ENCODE measurements at regions not wholly inside any gene's neighbourhood (a gene's known extent, or its start where the extent isn't known, plus 50 kb on each side); places are given as distances from the start of the nearest gene placed in this dataset.

DNA sequence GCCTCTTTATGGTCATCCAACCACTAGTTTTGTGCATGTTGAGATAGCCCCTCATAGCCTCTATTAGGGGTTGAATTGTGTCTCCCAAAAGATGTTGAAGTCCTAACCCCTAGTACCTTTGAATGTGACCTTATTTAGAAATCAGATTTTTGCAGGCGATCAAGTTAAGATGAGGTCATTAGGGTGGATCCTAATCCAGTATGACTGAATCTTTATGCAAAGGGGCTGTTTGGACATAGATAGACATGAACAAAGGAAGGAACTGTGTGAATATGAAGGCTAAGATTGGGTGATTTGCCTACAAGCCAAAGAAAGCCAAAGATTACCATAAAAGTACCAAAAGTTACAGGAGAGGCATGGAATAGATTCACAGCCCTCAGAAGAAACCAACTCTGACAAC, 209.6 kb downstream of the NUAK1 start:
- ATAC-seq (no peak), DNase-seq (ENCODE audit: low spot score) (no peak), FAIRE-seq (no peak)
- H3K27me3 ChIP-seq (ENCODE audit: control insufficient read depth in 1 of 2, insufficient read depth in 2 of 2, low read length in 2 of 2): no peaks in the 10 kb centered on the region
- no peak overlapping the region for H2AFZ ChIP-seq (ENCODE audit: low read length)
- ChIA-PET POLR2A (no interaction called here), CTCF (ENCODE audit: low intra/inter-chr PET ratio, low total read pairs) (no interaction called here)
- no peaks in the 10 kb centered on the region for H3K4me1 ChIP-seq (ENCODE audit: insufficient read depth, low read length)
- TF ChIP-seq, protein P1, sequence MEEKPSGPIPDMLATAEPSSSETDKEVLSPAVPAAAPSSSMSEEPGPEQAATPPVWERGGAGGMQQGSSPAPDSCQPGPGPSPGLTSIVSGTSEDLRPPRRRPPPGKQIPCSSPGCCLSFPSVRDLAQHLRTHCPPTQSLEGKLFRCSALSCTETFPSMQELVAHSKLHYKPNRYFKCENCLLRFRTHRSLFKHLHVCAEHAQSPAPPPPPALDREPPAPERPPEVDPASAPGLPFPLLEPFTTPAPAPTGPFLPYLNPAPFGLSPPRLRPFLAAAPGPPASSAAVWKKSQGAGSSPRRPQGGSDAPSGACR (CRISPR knock-in tag; IDR thresholded peaks at IDR 0.05): no peak
- no peak for TF ChIP-seq GLI4 (CRISPR knock-in tag; IDR thresholded peaks at IDR 0.05; ENCODE audit: borderline replicate concordance)
- TF ChIP-seq, protein P2, sequence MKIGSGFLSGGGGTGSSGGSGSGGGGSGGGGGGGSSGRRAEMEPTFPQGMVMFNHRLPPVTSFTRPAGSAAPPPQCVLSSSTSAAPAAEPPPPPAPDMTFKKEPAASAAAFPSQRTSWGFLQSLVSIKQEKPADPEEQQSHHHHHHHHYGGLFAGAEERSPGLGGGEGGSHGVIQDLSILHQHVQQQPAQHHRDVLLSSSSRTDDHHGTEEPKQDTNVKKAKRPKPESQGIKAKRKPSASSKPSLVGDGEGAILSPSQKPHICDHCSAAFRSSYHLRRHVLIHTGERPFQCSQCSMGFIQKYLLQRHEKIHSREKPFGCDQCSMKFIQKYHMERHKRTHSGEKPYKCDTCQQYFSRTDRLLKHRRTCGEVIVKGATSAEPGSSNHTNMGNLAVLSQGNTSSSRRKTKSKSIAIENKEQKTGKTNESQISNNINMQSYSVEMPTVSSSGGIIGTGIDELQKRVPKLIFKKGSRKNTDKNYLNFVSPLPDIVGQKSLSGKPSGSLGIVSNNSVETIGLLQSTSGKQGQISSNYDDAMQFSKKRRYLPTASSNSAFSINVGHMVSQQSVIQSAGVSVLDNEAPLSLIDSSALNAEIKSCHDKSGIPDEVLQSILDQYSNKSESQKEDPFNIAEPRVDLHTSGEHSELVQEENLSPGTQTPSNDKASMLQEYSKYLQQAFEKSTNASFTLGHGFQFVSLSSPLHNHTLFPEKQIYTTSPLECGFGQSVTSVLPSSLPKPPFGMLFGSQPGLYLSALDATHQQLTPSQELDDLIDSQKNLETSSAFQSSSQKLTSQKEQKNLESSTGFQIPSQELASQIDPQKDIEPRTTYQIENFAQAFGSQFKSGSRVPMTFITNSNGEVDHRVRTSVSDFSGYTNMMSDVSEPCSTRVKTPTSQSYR (CRISPR knock-in tag; IDR thresholded peaks at IDR 0.05; ENCODE audit: borderline replicate concordance): no peak
- TF ChIP-seq ZNF10 (CRISPR knock-in tag; IDR thresholded peaks at IDR 0.05; ENCODE audit: borderline replicate concordance, low read depth): no peak
- TF ChIP-seq ZNF230 (CRISPR knock-in tag; IDR thresholded peaks at IDR 0.05): no peak
- in situ Hi-C loops (cut with HindIII; ENCODE audit: extremely low pct_ligation_motif_present, low pct_unique_long_range_greater_than_20kb) (no loop called here), intact Hi-C loops (cut with micrococcal nuclease; ENCODE audit: unreplicated experiment) (no loop called here)
- no peak overlapping the region for H3K4me3 ChIP-seq (replicated peaks in 1 of 3; ENCODE audit: insufficient read depth in 1 of 3, low read depth in 2 of 3, low read length in 3 of 3)
- no peaks in the 10 kb centered on the region for H3K36me3 ChIP-seq (replicated peaks in 1 of 2; ENCODE audit: control insufficient read depth in 1 of 2, insufficient read depth in 2 of 2, low read length in 2 of 2)
- no peaks in the 10 kb centered on the region for H3K79me2 ChIP-seq (ENCODE audit: insufficient read depth, low read length)
- no peaks in the 10 kb centered on the region for H4K20me1 ChIP-seq (ENCODE audit: insufficient read depth, low read length)
- H3K9ac ChIP-seq (ENCODE audit: insufficient read depth, low read depth, low read length): no peak overlapping the region
- 96% methylated on average over 1 of the region's 1 CpG for WGBS (ENCODE audit: low lambda C conversion rate)
- no TSS peak for BruUV-seq (replicated peaks)
- no peak overlapping the region for H3K27ac ChIP-seq (ENCODE audit: extremely low read length, insufficient read depth, low read length)
- H3K9me3 ChIP-seq (ENCODE audit: low read length): no peaks in the 10 kb centered on the region
- H3K4me2 ChIP-seq (ENCODE audit: low read depth, low read length): no peak overlapping the region
